Type B pancreatic cell (in vitro differentiated cells): ENCODE measurements at regions not wholly inside any gene's neighbourhood (a gene's known extent, or its start where the extent isn't known, plus 50 kb on each side); places are given as distances from the start of the nearest gene placed in this dataset.

Experiments
- DNase-seq: peaks from one replicate; pipeline ENCODE4 v3.0.0; 2021; ENCODE audit warnings: mixed read lengths; ENCODE audit not compliant: unreplicated experiment; ENCODE audit errors: extremely low spot score
- H3K27ac Mint-ChIP-seq: 2 replicates; pipeline ENCODE4 v1.8.0; 2021; ENCODE audit warnings: mild to moderate bottlenecking, mixed read lengths
- H3K27me3 Mint-ChIP-seq: 2 replicates; pipeline ENCODE4 v1.8.0; 2021; ENCODE audit warnings: mixed read lengths
- H3K36me3 Mint-ChIP-seq: 2 replicates; pipeline ENCODE4 v1.8.0; 2021; ENCODE audit warnings: mixed read lengths
- H3K4me1 Mint-ChIP-seq: one replicate; pipeline ENCODE4 v1.8.0; 2021; ENCODE audit warnings: mixed read lengths; ENCODE audit not compliant: unreplicated experiment
- H3K4me3 Mint-ChIP-seq: 2 replicates; pipeline ENCODE4 v1.8.0; 2021; ENCODE audit warnings: mild to moderate bottlenecking, mixed read lengths
- H3K9me3 Mint-ChIP-seq: 2 replicates; pipeline ENCODE4 v1.8.0; 2021; ENCODE audit warnings: mixed read lengths
- TF ChIP-seq, protein P1 (sequence below): fragments of 200-600 bp; sonication (generic); conservative IDR thresholded peaks from 2 replicates; pipeline ENCODE4 v1.5.0; 2021; ENCODE audit warnings: antibody characterized with exemption, mild to moderate bottlenecking

DNA sequence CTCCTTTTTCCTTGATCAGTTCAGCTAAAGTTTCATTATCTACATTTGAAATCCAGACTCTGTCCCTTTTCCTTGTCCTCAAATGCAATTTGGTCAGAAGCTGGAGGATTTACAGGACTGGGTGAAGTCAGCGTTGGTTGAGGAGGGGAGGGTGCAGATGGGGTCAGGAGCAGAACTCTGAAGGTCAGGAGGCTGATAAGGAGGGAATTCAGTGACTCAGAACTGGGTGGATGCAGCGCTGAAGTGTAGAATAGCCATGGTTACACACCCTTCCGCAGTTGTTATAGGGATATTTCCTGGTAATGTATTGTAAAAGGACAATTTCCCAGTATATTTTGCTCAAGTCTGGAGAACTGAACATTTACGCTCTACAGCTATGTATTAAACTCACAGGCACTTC lies 133.1 kb upstream of the FOXA2 start:
- TF ChIP-seq, protein P1, sequence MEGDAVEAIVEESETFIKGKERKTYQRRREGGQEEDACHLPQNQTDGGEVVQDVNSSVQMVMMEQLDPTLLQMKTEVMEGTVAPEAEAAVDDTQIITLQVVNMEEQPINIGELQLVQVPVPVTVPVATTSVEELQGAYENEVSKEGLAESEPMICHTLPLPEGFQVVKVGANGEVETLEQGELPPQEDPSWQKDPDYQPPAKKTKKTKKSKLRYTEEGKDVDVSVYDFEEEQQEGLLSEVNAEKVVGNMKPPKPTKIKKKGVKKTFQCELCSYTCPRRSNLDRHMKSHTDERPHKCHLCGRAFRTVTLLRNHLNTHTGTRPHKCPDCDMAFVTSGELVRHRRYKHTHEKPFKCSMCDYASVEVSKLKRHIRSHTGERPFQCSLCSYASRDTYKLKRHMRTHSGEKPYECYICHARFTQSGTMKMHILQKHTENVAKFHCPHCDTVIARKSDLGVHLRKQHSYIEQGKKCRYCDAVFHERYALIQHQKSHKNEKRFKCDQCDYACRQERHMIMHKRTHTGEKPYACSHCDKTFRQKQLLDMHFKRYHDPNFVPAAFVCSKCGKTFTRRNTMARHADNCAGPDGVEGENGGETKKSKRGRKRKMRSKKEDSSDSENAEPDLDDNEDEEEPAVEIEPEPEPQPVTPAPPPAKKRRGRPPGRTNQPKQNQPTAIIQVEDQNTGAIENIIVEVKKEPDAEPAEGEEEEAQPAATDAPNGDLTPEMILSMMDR, result no peak
- Mint-ChIP-seq H3K36me3 (no peaks in the 10 kb centered on the region), H3K9me3 (peaks cover 13% of the 10 kb centered on the region), H3K27me3 (no peaks in the 10 kb centered on the region), H3K4me3 (no peak overlapping the region), H3K4me1 (peaks cover 5% of the 10 kb centered on the region), H3K27ac (peak overlapping the region; percentile 29)
- DNase-seq, result no peak

DNA sequence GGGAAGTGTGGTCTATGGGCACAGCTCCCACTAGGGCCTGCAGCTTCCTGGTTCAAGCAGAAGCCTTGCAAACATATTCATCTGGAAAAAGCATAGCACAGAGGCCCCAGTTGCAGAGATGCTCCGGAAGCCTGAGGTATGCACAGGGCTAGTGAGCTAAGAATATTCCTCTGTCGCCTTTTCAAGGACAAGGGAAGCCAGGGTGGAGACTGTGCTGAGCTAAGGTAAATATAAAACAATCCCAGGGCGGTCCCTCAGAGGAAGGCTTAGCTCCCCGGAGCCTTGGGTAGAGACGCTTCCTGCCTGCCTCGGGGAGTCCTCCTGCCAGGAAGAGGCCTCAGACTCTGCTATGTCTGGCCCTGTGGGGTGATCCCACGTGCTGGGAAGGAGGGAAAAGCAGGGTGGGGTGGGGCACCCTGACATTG lies 134.8 kb upstream of the FOXA2 start:
- peaks cover 5% of the 10 kb centered on the region for H3K9me3 Mint-ChIP-seq
- no peaks in the 10 kb centered on the region for H3K36me3 Mint-ChIP-seq
- TF ChIP-seq, protein P1, result no peak
- H3K27me3 Mint-ChIP-seq, result no peaks in the 10 kb centered on the region
- DNase-seq, result no peak
- no peak overlapping the region for H3K27ac Mint-ChIP-seq
- H3K4me1 Mint-ChIP-seq, result peaks cover 5% of the 10 kb centered on the region
- H3K4me3 Mint-ChIP-seq, result no peak overlapping the region

DNA sequence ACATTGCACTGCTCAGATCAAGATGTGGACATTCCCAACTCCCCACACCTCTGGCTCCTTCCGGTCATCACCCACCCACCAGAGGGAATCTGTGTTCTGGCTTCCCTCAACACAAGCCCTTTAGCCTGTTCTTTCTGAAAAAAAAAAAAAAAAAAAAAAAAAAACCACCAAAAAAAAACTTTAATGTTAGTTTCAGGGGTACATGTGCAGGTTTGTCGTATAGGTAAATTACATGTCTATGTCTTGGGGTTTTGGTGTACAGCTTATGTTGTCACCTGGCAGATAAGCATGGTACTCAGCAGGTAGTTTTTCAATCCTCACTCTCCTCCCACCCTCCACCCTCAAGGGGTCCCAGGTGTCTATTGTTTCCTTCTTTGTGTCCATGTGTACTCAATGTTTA lies 135.8 kb upstream of the FOXA2 start:
- no peaks in the 10 kb centered on the region for H3K36me3 Mint-ChIP-seq
- H3K4me3 Mint-ChIP-seq, result no peak overlapping the region
- DNase-seq, result no peak
- H3K9me3 Mint-ChIP-seq, result no peaks in the 10 kb centered on the region
- TF ChIP-seq, protein P1, result no peak
- H3K27ac Mint-ChIP-seq, result no peak overlapping the region
- H3K27me3 Mint-ChIP-seq, result peaks cover 3% of the 10 kb centered on the region
- H3K4me1 Mint-ChIP-seq, result peaks cover 5% of the 10 kb centered on the region

DNA sequence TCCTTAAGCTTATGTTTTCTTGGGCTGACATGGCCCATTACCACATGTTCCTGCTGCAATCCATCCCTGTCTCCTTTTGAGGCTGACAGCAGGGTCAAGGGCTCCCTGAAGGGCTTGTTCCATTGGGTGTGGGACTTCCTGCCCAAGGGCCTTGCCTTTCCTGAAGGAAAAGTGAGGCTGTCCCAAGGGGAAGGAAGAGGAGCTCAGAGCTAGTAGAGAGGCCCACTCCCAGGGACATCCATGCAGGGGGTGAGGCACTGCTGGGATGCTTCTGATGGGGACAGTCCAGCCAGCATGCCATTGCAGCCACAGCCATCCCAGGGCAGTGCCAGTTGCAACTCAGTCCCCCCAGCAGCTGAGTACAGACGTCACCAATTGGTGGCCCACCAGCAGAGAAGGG lies 138.4 kb upstream of the FOXA2 start:
- peaks cover 5% of the 10 kb centered on the region for H3K4me1 Mint-ChIP-seq
- no peak overlapping the region for H3K27ac Mint-ChIP-seq
- no peak for DNase-seq
- H3K36me3 Mint-ChIP-seq, result no peaks in the 10 kb centered on the region
- peaks cover 3% of the 10 kb centered on the region for H3K27me3 Mint-ChIP-seq
- no peak overlapping the region for H3K4me3 Mint-ChIP-seq
- TF ChIP-seq, protein P1, result no peak
- no peaks in the 10 kb centered on the region for H3K9me3 Mint-ChIP-seq

DNA sequence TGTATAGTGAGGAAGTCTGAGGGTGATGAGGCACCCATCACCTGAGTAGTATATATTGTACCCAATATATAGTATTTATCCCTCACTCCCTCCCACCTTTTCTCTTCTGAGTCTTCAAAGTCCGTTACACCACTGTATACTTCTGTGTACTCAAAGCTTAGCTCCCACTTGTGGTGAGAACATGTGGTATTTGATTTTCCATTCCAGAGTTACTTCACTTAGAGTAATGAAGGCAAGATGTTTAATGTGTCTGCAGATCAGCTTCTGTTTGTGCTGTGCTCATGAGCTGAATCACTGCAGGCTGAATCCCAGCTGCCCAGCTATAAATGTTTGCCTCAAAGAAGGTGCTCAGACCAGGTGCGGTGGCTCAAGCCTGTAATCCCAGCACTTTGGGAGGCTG lies 139.3 kb upstream of the FOXA2 start:
- peaks cover 3% of the 10 kb centered on the region for H3K27me3 Mint-ChIP-seq
- no peak for DNase-seq
- no peaks in the 10 kb centered on the region for H3K36me3 Mint-ChIP-seq
- H3K27ac Mint-ChIP-seq, result no peak overlapping the region
- TF ChIP-seq, protein P1, result no peak
- H3K9me3 Mint-ChIP-seq, result no peaks in the 10 kb centered on the region
- H3K4me3 Mint-ChIP-seq, result no peak overlapping the region
- peaks cover 5% of the 10 kb centered on the region for H3K4me1 Mint-ChIP-seq

DNA sequence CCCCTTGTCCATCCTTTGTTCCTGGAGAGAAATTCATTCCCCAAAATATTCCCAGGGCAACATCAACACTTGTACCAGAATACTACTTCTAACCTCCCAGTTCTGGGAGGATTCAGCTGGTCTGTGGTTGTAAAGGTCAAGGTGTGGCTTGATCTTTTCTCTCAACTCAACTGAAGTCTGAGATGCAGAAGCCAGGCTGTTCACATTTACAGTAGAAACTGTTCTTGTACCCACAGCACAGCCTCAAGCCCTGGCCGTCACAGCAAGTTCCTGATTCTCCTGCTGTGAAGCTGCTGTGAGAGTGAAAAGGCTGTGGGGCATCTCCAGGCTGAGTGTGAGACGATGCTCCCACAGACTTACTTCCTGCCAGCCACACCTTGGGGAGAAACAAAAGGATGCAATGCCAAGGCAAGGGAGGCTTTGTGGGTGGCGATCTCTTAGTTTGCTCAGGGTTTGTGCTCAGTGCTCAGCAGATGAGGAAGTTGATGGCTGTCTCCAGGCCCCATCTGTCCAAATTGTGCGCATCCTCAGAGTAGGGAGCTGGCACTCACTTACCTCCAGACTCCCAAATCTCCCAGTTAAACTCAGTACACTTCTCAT lies 143.9 kb upstream of the FOXA2 start:
- no peaks in the 10 kb centered on the region for H3K9me3 Mint-ChIP-seq
- H3K27me3 Mint-ChIP-seq, result peaks cover 11% of the 10 kb centered on the region
- no peak for DNase-seq
- TF ChIP-seq, protein P1, result no peak
- H3K36me3 Mint-ChIP-seq, result no peaks in the 10 kb centered on the region
- H3K4me1 Mint-ChIP-seq, result no peaks in the 10 kb centered on the region
- H3K27ac Mint-ChIP-seq, result no peak overlapping the region
- no peak overlapping the region for H3K4me3 Mint-ChIP-seq
